ENCODE measurements at regions not wholly inside any gene's neighbourhood (a gene's known extent, or its start where the extent isn't known, plus 50 kb on each side); places are given as distances from the start of the nearest gene placed in this dataset.
"Not testable (repeated sequence)": the region's sequence is repeated elsewhere in the genome, so short reads cannot be mapped to it uniquely, and the experiment has no call there.

DNA sequence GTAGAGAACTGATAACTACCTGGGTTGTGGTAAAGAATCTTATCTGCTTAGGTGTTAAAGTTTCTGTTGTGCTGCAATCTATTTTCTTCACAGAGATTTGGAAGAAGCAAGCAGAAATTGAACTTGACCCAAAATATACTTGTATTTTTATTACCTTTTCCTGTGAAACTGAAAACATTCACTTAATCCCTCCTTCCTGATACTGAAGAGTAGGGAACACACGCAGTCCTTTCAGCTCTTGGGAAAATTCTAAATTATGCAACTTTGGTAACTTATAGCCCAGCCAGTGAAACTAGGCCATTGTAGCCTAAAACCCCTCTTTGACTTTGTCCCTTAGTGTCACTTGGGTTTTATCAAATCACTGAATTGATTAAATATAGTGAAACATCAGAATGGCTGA is 128.4 kb upstream of the MEIS1 start:
- DNase-seq, result no peak

DNA sequence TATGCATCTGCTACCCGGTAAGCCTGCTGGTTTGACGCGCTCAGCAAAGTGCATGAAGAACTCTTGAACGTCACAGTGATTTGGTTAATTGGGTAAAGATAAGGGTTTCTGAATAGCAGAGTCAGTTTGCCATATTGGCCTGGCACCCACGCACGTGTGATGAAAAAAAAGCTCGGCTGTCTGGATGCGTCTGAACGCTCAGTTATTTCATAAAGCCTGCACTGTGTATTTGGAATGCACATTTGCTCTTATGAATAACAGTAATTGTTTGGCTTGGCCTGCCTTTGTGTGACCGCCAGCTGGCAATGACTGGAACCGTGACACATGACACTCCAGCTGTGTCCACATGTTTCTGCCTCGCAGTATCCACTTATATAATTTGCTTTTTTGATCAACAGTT is 129.2 kb upstream of the MEIS1 start:
- DNase-seq, result no peak

DNA sequence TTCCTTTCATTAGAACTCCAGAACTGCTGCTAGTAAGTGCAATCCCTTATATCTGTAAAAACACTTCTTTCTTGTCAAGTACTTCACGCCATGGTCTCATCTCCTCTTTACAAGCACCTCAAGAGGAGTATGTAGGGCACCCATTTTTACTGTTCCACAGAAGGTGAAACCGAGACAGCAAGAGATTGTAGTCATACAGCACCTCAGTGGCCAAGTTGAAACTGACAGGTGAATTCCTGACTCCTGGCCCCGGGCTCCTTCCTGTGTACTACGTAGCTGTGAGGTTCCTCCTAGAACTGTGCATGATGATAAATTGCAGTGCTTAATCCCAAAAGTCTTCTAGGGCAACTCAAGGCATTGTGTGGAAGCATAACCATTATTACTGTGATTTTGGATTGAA is 131.5 kb upstream of the MEIS1 start:
- no peak for DNase-seq

DNA sequence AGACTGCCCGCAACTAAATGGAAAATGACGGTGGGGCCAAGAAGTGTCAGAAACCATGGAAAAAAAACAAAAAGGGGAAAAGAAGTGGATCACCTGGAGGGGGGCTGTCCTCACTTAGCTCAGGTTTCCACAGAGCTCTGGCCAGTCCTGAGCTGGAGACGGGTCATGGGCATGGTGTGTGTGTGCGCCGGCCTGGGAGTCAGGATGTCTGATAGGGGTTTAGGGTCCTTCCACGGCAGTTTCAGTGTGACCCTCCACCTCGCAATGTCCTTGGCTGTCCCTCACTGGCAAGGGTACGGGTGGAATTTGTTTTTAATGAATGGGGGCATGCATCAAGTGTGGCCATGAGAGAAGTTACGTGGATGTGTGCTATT is 133.2 kb upstream of the MEIS1 start:
- DNase-seq, result no peak

DNA sequence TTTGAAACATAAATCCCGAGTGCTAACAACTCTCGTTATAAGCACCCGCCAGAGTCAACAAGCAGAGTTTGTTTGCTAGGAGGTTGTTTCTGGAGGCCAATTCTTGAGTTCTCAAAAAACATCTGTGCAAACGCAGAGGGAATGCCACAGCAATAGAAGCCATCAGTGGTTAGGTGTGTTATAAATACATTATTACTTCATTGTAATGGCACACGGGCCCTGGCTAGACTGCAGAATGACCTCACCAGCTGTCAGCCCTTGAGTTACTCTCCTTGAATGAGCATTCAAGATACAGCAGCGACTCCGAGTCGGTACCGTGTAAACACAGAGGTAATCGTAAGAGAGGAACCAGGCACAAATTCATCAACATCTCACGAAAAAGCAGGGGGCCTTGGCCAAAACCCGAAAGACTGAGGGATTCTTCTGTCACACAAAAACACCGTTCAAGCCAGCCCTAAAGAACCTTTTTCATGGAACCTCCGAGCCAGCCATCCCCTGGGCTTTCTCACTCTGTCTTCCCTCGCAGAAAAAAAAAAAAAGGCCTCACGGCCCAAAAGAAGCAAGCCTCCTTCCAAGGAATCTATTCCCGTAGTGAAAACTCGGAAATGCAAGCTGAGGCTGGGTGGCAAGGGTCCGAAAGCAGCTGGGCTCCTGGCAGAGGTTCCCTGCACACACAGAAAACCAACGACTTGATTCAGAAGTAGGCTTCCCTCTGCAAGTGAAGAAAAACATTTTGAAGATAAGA is 133.7 kb upstream of the MEIS1 start:
- no peak for DNase-seq

DNA sequence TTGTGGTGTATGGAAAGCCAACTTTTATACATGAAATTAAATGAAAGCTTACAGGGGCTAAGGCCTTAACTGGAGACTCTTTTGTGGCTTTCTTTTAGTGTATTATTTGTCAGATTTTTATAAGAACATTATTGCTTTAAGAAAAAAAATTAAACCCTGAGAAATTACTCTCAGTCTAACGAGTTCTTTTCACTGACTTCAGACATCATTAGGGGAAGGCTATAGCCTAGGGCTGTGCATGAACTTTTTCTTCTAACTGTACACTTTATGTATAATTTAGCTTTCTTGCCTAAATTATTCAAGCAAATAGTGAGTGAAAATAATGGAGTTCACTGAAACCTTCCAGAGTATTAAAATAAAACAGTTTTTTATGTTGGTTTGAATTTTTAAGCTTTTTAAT is 151.1 kb upstream of the MEIS1 start:
- no peak for DNase-seq

DNA sequence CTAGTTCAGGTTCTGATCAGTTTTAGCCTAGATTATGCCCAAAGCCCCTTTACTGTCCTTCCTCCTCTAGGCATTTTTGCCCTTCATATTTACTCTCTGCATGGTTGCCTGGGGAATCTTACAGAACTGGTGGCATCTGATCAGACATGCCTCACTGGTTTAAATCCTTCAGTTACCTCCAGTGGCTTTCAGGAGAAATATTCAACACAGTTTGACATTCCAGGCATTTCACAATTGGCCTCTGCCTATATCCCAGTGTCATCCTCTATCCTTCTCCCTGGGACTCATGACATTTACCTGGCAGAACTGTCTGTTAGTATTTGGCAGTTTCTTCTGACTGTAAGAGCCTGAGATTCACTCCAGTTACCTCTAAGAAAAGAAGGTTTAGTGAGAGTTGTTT is 152.9 kb upstream of the MEIS1 start:
- no peak for DNase-seq

DNA sequence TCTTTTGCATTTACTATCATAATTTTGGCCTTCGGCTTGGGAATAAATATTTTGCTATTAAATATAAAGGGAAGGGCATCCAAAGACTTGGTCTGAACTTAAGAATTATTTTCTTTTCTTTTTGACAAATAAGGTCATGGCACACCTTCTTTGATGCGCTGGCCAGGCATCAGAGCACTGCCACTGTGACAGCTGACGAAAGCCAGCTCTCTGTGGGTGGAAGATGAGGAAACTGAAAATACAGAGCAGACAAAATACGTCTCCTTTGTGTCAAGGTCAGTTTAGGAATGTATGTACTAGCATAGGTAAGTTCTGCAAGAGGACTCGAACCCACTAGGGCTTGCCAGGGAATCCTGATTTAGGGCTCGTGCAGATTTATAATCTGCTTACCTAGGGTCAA is 155.9 kb upstream of the MEIS1 start:
- no peak for DNase-seq

DNA sequence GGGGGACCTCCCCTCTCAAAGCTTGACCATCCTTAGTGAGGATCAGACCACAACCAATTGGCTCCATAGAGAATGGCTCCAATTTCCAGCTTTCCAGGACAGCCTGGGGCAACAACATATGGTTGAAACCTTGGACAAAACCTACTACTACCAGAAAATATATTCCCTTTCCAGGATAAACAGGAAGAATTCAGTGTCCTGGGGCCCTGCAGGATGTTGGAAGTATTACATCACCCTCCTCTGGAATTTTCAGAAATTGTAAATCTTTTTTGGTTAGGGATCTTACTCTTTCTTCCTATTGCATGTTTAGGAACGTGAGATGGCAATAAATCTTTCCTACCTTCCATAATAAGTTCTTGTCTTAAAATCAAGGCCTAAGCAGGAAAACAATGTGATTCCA is 158.9 kb upstream of the MEIS1 start:
- DNase-seq, result no peak

DNA sequence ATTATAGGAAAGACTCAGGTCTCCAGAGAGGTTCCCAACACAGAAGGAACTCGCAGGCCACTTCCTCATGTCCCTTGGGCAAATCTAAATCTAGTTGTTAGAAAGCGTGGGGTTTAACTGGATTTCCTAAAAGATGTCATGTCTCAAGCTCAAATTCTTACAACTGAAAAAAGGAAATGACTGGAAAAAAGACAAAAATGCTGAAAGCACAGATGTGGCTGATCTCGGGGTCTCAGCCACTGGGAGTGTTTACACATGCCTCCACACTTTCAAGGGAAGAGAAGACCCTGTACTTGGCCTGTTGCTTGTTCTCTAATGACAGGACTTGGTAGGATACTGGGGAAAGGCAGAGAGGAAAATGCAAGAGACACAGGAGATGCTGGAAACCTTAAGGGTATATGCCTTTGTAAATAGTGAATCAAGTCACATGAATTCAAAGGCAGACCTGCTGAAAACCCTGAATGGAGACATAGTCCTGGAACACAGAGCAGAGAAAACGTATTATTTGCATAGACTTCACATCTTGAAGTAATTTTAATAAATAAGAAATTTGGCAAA is 160.9 kb upstream of the MEIS1 start:
- no peak for DNase-seq

DNA sequence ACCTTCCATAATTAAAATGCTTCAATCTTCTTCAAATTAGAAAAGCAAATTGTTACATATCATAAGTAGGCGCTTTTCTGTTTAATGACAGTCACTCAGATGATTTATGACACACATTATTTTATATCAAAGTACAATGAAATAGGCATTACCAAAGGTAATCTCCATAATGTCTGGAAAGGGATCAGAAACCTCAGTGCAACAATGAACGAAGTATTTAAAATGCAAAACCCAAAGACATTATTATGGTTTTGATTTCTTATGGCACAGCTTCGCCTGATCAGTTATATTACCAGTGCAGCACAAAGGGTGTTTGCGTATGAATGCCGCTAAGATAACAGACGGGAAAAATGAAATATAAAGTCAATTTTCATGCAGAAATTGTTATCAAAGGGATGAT is 162.2 kb upstream of the MEIS1 start:
- DNase-seq, result no peak

DNA sequence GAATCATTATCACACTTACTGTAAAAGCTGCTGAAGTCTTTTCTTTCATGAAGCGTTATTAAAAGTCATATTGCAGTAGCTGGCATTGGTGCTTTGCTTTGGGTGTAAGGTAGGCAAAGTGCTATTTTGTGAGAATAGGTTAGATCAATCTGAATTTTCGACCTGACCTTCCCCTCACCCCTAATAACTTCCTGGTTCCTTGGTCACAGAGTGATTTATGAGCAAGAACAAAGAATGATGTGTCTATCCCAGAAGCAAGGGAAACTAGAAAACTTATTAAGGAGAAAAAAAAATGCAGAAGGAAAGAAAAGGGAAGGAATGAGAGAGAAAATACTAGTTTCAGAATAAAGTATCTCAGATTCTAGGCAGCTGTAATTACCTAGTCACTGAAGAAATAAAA is 163.1 kb upstream of the MEIS1 start:
- no peak for DNase-seq

DNA sequence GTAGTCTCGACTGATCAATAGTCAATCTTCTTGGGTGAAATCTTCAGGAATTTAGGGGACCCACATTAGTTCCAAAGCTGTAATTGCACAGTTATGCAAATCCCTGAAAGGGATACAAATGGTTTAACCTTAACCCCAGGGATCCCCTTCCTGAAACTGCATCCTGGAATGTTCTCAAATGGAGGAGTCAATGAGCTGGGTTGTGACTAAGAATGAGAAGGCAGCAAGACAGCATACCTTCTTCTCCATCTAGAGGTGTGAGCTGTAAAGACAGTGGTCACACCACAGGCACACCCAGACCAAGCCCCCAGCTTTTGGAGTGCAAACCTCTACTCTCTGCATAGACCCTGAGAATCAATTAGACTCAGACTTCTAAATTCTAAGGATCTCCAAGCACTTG is 164.7 kb upstream of the MEIS1 start:
- DNase-seq, result no peak

DNA sequence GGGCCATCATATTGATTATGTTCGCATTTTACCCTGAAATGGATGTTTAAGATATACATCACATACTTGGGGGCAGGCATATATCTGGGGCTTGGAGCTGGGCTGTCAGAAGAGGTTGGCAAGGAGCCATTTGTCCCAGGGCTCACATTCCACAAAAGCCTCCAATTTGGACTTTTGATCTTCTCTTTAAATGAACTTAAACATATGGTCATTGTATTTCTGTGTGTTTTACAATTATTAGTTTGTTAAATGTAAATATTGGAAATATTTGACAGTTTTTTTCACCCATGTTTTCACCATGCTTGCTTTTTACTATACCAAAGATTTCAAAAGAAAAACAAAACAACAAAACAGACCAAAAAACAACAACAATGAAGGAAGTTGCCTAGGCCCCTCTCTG is 165.8 kb upstream of the MEIS1 start:
- no peak for DNase-seq

DNA sequence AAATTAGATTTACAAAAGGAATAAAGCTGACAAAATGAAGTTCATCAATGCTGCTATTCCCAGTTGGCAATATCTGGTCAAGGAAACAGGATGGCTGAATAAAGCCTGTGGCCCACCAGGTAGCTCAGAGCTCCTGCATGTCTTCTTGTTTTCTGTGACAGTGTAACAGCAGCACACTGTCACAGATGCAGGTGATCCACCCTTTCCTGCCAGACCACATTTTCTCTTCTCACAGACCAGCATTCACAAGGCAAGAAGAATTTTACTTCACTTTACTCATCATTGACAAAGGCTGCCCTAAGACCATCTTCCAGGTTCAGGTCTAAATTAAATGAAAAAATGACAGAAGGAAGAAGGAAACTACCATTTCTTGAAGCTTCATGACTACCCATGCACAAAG is 166.2 kb upstream of the MEIS1 start:
- no peak for DNase-seq

DNA sequence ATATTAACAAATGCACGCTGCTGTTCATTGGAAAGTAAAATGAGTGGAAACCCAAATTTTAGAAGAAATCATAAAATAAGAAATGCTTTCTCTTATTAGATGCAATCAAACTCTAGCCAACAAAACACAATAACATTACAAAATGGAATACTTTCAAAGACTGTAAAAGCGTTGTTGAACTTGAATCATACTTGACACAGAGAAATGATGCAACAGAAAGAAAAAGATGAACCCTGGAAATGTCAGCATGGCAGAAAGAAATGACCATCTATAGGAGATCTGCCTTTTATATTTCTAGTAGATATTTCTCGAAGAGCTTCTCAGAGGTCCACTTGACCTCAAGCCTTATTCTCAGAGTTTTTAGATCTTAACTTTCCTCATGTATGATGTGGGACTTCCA is 170.6 kb upstream of the MEIS1 start:
- DNase-seq, result no peak

DNA sequence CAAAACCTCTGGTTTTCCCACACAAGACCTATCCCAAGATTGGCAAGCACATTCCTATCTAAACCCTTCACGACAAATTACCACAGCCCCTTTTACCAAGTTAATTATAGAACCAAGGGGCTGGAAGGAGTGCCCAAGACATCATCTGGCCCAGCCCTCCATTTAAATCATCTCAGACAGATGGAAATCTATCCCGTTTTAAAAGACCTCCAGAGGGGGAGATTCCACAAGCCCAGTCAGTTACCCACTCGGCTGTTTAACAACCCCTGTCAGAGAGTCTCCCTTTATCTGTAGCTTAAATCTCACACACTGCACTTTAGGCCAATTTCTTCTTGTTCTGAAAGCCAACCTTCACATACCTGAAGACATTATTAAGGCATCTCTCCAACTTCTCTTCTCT is 179.1 kb upstream of the MEIS1 start:
- no peak for DNase-seq

DNA sequence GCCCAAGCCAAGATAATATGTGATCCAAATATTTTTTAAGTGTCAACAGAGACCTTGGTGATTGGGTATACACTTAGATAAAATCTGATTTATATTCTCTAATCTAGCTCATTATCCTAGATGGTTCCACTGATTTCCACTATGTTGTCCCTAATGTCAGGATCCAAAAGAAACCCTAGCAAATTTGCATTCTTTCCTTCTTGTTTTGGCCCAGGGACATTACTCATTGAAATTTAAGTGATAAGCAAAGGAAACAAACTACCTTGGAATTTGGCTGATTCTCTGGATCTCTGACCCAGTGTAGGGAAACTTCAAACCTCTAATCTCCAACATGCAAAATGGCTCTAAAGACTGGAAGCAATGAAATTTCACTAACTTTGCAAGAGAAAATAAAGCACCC is 179.8 kb upstream of the MEIS1 start:
- no peak for DNase-seq

DNA sequence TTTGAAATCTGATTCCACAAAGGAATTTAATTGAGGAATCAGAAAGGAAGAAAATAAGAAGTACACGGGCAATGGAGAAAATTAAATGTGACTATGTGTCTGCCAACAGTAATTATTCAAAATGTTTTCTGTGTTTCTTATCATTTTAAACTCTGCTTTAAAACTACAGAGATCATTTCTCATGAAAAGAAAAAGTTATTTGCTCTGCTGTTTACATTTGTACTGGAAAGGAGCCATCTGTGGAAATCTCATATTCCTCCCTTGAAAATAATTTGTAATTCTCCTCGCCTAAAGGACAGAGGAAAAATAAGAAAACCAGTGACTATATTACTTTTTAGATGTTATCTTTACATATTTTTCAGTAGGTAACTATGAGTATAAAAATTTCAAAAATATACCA is 181.9 kb upstream of the MEIS1 start:
- DNase-seq, result no peak

DNA sequence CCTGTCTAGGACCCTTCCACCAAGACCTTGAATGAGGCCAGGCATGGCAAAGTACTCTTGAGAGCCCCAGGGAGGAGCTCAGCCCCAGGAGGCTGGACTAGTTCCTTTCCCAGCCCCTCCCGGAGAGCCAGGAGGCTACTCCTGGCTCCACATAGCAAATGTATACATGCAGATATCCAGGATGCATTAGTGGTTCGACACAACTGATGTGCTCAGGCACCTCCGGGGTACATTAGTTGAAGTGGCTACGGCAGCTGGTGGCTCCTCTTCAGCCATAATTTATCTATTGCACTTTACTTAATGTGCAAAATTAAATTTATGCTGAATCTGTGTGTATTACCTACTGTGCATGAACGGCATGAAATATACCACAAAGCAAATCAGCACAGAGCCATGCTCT is 182.8 kb upstream of the MEIS1 start:
- DNase-seq, result no peak

DNA sequence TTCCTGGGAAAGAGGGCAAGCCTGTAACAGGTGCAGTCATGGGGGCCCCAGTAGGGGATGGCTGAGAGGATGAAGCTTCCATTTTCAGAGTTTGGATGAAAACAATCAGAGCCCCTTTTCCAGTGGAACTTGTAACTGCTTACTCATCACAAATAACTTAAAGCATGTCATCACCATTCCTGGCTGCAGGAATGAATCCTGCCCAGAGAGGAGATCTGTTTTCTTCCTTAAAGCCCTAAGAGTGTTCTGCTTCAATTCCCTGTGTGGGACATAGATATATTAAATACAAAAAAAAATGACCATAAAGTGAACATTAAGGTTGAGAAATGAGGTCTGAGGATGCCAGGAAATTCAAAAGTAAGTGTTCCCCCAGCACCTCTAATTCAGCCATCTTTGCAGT is 183.4 kb upstream of the MEIS1 start:
- DNase-seq, result no peak

DNA sequence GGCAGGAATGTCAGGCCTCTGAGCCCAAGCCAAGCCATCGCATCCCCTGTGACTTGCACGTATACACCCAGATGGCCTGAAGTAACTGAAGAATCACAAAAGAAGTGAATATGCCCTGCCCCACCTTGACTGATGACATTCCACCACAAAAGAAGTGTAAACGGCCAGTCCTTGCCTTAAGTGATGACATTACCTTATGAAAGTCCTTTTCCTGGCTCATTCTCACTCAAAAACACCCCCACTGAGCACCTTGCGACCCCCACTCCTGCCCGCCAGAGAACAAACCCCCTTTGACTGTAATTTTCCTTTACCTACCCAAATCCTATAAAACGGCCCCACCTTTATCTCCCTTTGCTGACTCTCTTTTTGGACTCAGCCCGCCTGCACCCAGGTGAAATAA is 185.8 kb upstream of the MEIS1 start:
- DNase-seq, result not testable (repeated sequence)

DNA sequence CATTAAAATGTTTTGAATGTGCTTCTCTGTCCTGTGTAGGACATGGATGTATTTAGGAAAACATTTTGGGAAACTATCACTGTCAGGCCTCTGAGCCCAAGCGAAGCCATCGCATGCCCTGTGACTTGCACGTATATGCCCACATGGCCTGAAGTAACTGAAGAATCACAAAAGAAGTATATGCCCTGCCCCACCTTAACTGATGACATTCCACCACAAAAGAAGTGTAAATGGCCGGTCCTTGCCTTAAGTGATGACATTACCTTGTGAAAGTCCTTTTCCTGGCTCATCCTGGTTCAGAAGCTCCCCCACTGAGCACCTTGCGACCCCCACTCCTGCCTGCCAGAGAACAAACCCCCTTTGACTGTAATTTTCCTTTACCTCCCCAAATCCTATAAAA is 191.1 kb upstream of the MEIS1 start:
- not testable (repeated sequence) for DNase-seq

DNA sequence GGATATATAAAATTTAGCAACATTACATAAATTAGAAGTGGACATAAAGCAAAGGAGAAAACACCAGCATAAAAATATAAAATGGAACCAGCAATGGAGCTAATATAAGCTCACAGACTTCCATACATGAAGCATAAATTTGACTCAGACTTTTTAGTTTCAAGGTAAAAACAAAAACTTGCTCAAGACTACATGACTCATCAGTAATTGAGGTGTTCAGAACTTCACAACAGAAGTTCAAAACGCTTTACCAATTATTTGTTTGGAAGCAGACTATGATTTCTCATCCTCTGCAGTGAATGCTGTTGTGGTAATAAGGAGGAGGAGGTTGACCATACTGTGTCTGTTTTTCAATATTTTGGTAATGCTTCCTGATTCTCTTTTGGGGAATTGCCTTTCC is 192.0 kb upstream of the MEIS1 start:
- not testable (repeated sequence) for DNase-seq

DNA sequence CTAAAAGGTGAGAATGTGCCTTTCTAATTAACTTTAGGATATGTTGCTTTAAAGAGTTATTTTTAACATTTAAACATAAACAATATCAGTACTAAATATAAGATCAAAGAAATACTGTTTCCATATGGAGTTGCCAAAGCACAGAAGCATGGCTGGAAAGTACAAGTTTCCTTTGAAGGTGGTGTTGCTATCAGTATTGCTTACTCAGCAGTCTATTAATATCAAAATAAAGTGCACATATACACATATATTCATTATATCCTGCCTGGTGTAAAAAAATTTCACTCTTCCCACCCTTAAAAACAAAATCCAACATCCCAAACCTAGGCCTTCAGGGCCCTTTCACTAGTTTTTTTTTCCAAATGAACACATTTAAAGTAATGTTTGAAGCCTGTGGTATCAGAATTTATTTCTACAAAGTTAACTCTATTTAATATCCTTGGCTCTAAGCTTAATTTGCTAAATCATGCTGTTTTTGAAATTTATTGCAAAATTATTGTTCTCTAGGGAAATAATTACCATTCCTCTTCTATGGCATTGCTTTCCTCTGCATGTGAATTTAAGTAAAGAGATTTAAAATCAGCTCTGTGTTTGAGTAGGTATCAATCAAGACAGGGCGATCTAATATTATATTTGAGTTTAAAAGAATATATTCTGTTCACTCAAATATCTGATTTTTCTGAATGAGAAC is 192.7 kb upstream of the MEIS1 start:
- DNase-seq, result no peak

Data from CD4-positive, alpha-beta T cell treated with Interleukin-15 for 1 hour (primary cell).